NCI-H2171 (cell line): ENCODE measurements at regions not wholly inside any gene's neighbourhood (a gene's known extent, or its start where the extent isn't known, plus 50 kb on each side); places are given as distances from the start of the nearest gene placed in this dataset.

Experiments
- DNase-seq: peaks from one replicate; lab custom pipeline; 2025; lab: John Stamatoyannopoulos, UW

- DNase-seq = no peak
Measured at GRCh38 chr1:5750186-5751162, 241.8 kb downstream of the NPHP4 start.

GRCh38 chr1:5748286-5749225, 243.7 kb downstream of the NPHP4 start:
- no peak for DNase-seq

- no peak for DNase-seq
Measured at GRCh38 chr1:5747426-5748285, 244.6 kb downstream of the NPHP4 start.

- peak; percentile 25 for DNase-seq
Measured at GRCh38 chr1:5746611-5747425, 245.4 kb downstream of the NPHP4 start.

GRCh38 chr1:5745800-5746610, 246.2 kb downstream of the NPHP4 start:
- no peak for DNase-seq

- DNase-seq = no peak
Measured at GRCh38 chr1:5744911-5745799, 247.1 kb downstream of the NPHP4 start.

- DNase-seq = no peak
Measured at GRCh38 chr1:5744341-5744740, 247.9 kb downstream of the NPHP4 start.

- DNase-seq = no peak
Measured at GRCh38 chr1:5743435-5744095, 248.7 kb downstream of the NPHP4 start.

GRCh38 chr1:5742801-5743200, 249.4 kb downstream of the NPHP4 start:
- DNase-seq = no peak

- DNase-seq = no peak
Measured at GRCh38 chr1:5742032-5742431, 250.2 kb downstream of the NPHP4 start.

GRCh38 chr1:5740865-5741860, 251.1 kb downstream of the NPHP4 start:
- DNase-seq = no peak

GRCh38 chr1:5740450-5740849, 251.8 kb downstream of the NPHP4 start:
- no peak for DNase-seq

- no peak for DNase-seq
Measured at GRCh38 chr1:5739561-5740078, 252.6 kb downstream of the NPHP4 start.

- DNase-seq = no peak
Measured at GRCh38 chr1:5738911-5739462, 253.2 kb downstream of the NPHP4 start.

GRCh38 chr1:5737081-5737480, 255.1 kb downstream of the NPHP4 start:
- no peak for DNase-seq

- no peak for DNase-seq
Measured at GRCh38 chr1:5734996-5735395, 257.2 kb downstream of the NPHP4 start.

- no peak for DNase-seq
Measured at GRCh38 chr1:5734414-5734813, 257.8 kb downstream of the NPHP4 start.
